ENCODE measurements at regions not wholly inside any gene's neighbourhood (a gene's known extent, or its start where the extent isn't known, plus 50 kb on each side); places are given as distances from the start of the nearest gene placed in this dataset.

DNA sequence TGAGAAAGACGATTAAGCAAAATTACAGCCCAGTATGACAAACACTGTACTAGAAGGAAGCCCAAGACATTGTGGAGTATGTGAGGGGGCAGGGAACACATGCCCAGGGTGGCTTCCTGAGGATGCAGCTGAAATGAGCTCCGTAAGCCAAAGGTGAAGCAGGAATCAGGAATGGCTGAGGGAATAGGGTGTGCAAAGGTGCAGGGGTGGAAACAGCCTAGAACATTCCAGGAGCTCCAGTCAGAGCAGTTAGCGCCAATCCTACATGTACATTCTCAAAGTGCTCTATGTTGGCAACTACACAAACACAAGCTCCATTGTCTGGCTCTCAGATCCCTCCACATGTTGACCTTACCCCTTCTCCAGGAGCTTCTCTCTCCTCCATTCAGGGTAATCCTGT lies 257.9 kb downstream of the MAN2A1 start:
- no peak overlapping the region for H3K9ac ChIP-seq (ENCODE audit: low read depth, low read length)
- H3K56ac ChIP-seq (ENCODE audit: extremely low read depth, insufficient read depth, low read length) = no peak overlapping the region
- H4K5ac ChIP-seq (ENCODE audit: low read depth, low read length) = no peak overlapping the region
- H2BK15ac ChIP-seq (ENCODE audit: low read depth, low read length) = no peak overlapping the region
- no peak overlapping the region for H2BK20ac ChIP-seq (ENCODE audit: low read depth, low read length)
- H2BK5ac ChIP-seq (ENCODE audit: low read depth, low read length, poor library complexity, severe bottlenecking) = no peak overlapping the region
- H3K27ac ChIP-seq (ENCODE audit: insufficient read depth, low read length) = no peak overlapping the region
- intact Hi-C loops (cut with micrococcal nuclease) (no loop called here), in situ Hi-C loops (cut with MboI; ENCODE audit: low sequenced_read_pairs) (no loop called here), dilution Hi-C loops (cut with HindIII; ENCODE audit: low sequenced_read_pairs, unreplicated experiment) (no loop called here)
- H3K18ac ChIP-seq (ENCODE audit: low read depth, low read length) = no peak overlapping the region
- CTCF ChIA-PET = no interaction called here
- H3K36me3 ChIP-seq (ENCODE audit: control insufficient read depth, insufficient read depth, low read length) = no peaks in the 10 kb centered on the region
- TF ChIP-seq POLR2A (IDR thresholded peaks at IDR 0.05; ENCODE audit: low read depth, low read length) (no peak), RFX5 (IDR thresholded peaks at IDR 0.05; ENCODE audit: low read depth, low read length) (no peak), MAZ (IDR thresholded peaks at IDR 0.05; ENCODE audit: borderline replicate concordance, low read depth, low read length) (no peak), MXI1 (IDR thresholded peaks at IDR 0.05; ENCODE audit: borderline replicate concordance, low read depth, low read length) (no peak), MAFK (IDR thresholded peaks at IDR 0.05; ENCODE audit: low read depth, low read length) (no peak), CHD1 (IDR thresholded peaks at IDR 0.05; ENCODE audit: low read depth, low read length) (no peak), CEBPB (IDR thresholded peaks at IDR 0.05; ENCODE audit: low read depth, low read length) (no peak), RAD21 (IDR thresholded peaks at IDR 0.05; ENCODE audit: low read length) (no peak), RCOR1 (IDR thresholded peaks at IDR 0.05; ENCODE audit: insufficient replicate concordance, low read length) (no peak), FOS (IDR thresholded peaks at IDR 0.05; ENCODE audit: low read depth, low read length) (no peak), NFE2L2 (IDR thresholded peaks at IDR 0.05; ENCODE audit: low read depth, low read length) (no peak)
- TF ChIP-seq, protein P1, sequence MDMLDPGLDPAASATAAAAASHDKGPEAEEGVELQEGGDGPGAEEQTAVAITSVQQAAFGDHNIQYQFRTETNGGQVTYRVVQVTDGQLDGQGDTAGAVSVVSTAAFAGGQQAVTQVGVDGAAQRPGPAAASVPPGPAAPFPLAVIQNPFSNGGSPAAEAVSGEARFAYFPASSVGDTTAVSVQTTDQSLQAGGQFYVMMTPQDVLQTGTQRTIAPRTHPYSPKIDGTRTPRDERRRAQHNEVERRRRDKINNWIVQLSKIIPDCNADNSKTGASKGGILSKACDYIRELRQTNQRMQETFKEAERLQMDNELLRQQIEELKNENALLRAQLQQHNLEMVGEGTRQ (IDR thresholded peaks at IDR 0.05; ENCODE audit: low read depth, low read length) = no peak
- TF ChIP-seq, protein P2, sequence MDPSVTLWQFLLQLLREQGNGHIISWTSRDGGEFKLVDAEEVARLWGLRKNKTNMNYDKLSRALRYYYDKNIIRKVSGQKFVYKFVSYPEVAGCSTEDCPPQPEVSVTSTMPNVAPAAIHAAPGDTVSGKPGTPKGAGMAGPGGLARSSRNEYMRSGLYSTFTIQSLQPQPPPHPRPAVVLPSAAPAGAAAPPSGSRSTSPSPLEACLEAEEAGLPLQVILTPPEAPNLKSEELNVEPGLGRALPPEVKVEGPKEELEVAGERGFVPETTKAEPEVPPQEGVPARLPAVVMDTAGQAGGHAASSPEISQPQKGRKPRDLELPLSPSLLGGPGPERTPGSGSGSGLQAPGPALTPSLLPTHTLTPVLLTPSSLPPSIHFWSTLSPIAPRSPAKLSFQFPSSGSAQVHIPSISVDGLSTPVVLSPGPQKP (IDR thresholded peaks at IDR 0.05; ENCODE audit: borderline replicate concordance, low read depth, low read length) = no peak
- no peaks in the 10 kb centered on the region for H3K9me3 ChIP-seq (ENCODE audit: control insufficient read depth, insufficient read depth, low read length)
- H4K20me1 ChIP-seq (ENCODE audit: insufficient read depth, low read length) = no peaks in the 10 kb centered on the region
- BruUV-seq (replicated peaks) = no TSS peak
- H3K79me1 ChIP-seq (ENCODE audit: low read depth in 1 of 2, low read length in 2 of 2) = no peaks in the 10 kb centered on the region
- ATAC-seq (ENCODE audit: low read depth) (no peak), DNase-seq (no peak)
- H3K4ac ChIP-seq (ENCODE audit: low read depth, low read length) = no peak overlapping the region
- H3K23ac ChIP-seq (ENCODE audit: low read depth, low read length) = no peak overlapping the region
- no peak overlapping the region for H4K8ac ChIP-seq (ENCODE audit: low read depth in 2 of 2, low read length in 2 of 2)
- POLR2A ChIA-PET (ENCODE audit: unreplicated experiment) = no interaction called here
- no peak overlapping the region for H2AFZ ChIP-seq (replicated peaks; ENCODE audit: low read length, poor library complexity)
- H2AK9ac ChIP-seq (replicated peaks; ENCODE audit: low read depth, low read length, poor library complexity) = peak overlapping the region; percentile 7
- H2BK120ac ChIP-seq (ENCODE audit: low read depth, low read length) = no peak overlapping the region
- H2AK5ac ChIP-seq (ENCODE audit: low read depth, low read length) = no peak overlapping the region
- no peak overlapping the region for H3K4me3 ChIP-seq (ENCODE audit: insufficient read depth, low read depth, low read length)
- H3K14ac ChIP-seq (replicated peaks; ENCODE audit: low read depth, low read length) = no peak overlapping the region
- H3K27me3 ChIP-seq (ENCODE audit: control insufficient read depth, insufficient read depth, low read length) = peaks cover under 1% of the 10 kb centered on the region
- H3K9me1 ChIP-seq (ENCODE audit: insufficient read depth, low read length) = no peaks in the 10 kb centered on the region
- H3K4me2 ChIP-seq (ENCODE audit: low read depth, low read length) = no peak overlapping the region
- no peaks in the 10 kb centered on the region for H3K4me1 ChIP-seq (ENCODE audit: control insufficient read depth, insufficient read depth, low read length)
- H4K91ac ChIP-seq (ENCODE audit: insufficient read depth, low read depth, low read length) = no peak overlapping the region
- WGBS, 2 experiments (ENCODE audit: extremely low coverage in 2 of 2, insufficient read length in 1 of 2) = no CpG with 5 or more reads among the region's 3 CpGs

Data from IMR-90 (cell line).